Neural cell (in vitro differentiated cells): ENCODE measurements at regions not wholly inside any gene's neighbourhood (a gene's known extent, or its start where the extent isn't known, plus 50 kb on each side); places are given as distances from the start of the nearest gene placed in this dataset.
"Not testable (repeated sequence)": the region's sequence is repeated elsewhere in the genome, so short reads cannot be mapped to it uniquely, and the experiment has no call there.

Experiments used
- H2AFZ ChIP-seq: fragments of 200-600, 300-800 bp; sonication (generic), shearing (Covaris generic); 2 replicates; pipeline ENCODE4 v1.6.0; 2014; ENCODE audit warnings: low read depth, mild to moderate bottlenecking, antibody characterized with exemption, low read length, moderate library complexity
- H3F3A ChIP-seq: fragments of 200-600 bp; shearing (Covaris generic); 2 replicates; pipeline ENCODE4 v1.6.1; 2016; ENCODE audit warnings: mild to moderate bottlenecking, moderate library complexity, mixed read lengths, antibody characterized with exemption, low read length; ENCODE audit not compliant: insufficient read depth, poor library complexity, severe bottlenecking
- H3K27ac ChIP-seq: fragments of 200-600, 300-800 bp; sonication (generic), shearing (Covaris generic); 2 replicates; pipeline ENCODE4 v1.5.1; 2014; ENCODE audit warnings: mild to moderate bottlenecking, low read length, moderate library complexity
- H3K27me3 ChIP-seq: fragments of 300-800, 200-600 bp; sonication (generic), shearing (Covaris generic); 2 replicates; pipeline ENCODE4 v1.6.0; 2014; ENCODE audit warnings: mild to moderate bottlenecking, low read depth, low read length, moderate library complexity; ENCODE audit not compliant: insufficient read depth
- H3K36me3 ChIP-seq: fragments of 300-800, 200-600 bp; sonication (generic), shearing (Covaris generic); 2 replicates; pipeline ENCODE4 v1.5.1; 2014; ENCODE audit warnings: mild to moderate bottlenecking, antibody characterized with exemption, low read length, moderate library complexity; ENCODE audit not compliant: insufficient read depth
- H3K4me2 ChIP-seq: fragments of 300-800, 200-600 bp; sonication (generic), shearing (Covaris generic); 2 replicates; pipeline ENCODE4 v1.6.0; 2014; ENCODE audit warnings: mild to moderate bottlenecking, low read length
- H3K4me3 ChIP-seq: fragments of 300-800, 200-600 bp; sonication (generic), shearing (Covaris generic); 2 replicates; pipeline ENCODE4 v1.5.1; 2014; ENCODE audit warnings: mild to moderate bottlenecking, low read length, moderate library complexity
- H3K79me2 ChIP-seq: fragments of 200-600 bp; shearing (Covaris generic); replicated peaks from 2 replicates; pipeline ENCODE4 v1.6.0; 2014; ENCODE audit warnings: mild to moderate bottlenecking, low read length, moderate library complexity; ENCODE audit not compliant: insufficient read depth
- H3K9ac ChIP-seq: fragments of 300-800, 200-600 bp; sonication (generic), shearing (Covaris generic); 2 replicates; pipeline ENCODE4 v1.6.1; 2016; ENCODE audit warnings: mild to moderate bottlenecking, low read length, mixed read lengths
- H3K9me2 ChIP-seq: fragments of 200-600 bp; shearing (Covaris generic); 2 replicates; pipeline ENCODE4 v1.6.1; 2016; ENCODE audit warnings: mild to moderate bottlenecking, low read length, mixed read lengths; ENCODE audit not compliant: insufficient read depth
- H3K9me3 ChIP-seq: fragments of 200-600, 300-800 bp; sonication (generic), shearing (Covaris generic); 2 replicates; pipeline ENCODE4 v1.6.1; 2016; ENCODE audit warnings: mild to moderate bottlenecking, mixed run types, low read length, moderate library complexity, mixed read lengths
- H4K20me1 ChIP-seq: fragments of 200-600 bp; shearing (Covaris generic); 2 replicates; pipeline ENCODE4 v1.6.1; 2016; ENCODE audit warnings: mild to moderate bottlenecking, mixed run types; ENCODE audit not compliant: insufficient read depth
- EP300 ChIP-seq: fragments of 450-650 bp; conservative IDR thresholded peaks from 2 replicates; pipeline ENCODE4 v1.6.1; 2014; ENCODE audit warnings: antibody characterized with exemption, mild to moderate bottlenecking, moderate library complexity; ENCODE audit not compliant: poor library complexity, severe bottlenecking
- EZH2 ChIP-seq: fragments of 200-600, 300-800 bp; shearing (Covaris generic), sonication (generic); IDR thresholded peaks from 2 replicates; pipeline ENCODE4 v1.6.1; 2014; ENCODE audit warnings: antibody characterized with exemption, low read length, borderline replicate concordance, mild to moderate bottlenecking; ENCODE audit not compliant: insufficient read depth, poor library complexity, severe bottlenecking
- MXI1 ChIP-seq: fragments of 450-650 bp; conservative IDR thresholded peaks from 2 replicates; pipeline ENCODE4 v1.6.1; 2014; ENCODE audit warnings: antibody characterized with exemption, mild to moderate bottlenecking; ENCODE audit not compliant: poor library complexity, severe bottlenecking
- POLR2AphosphoS5 ChIP-seq: IDR thresholded peaks from 2 replicates; pipeline ENCODE4 v1.6.1; 2012
- RAD21 ChIP-seq: fragments of 450-650 bp; conservative IDR thresholded peaks from 2 replicates; pipeline ENCODE4 v1.6.1; 2014; ENCODE audit warnings: antibody characterized with exemption, mild to moderate bottlenecking, moderate library complexity
- SMC3 ChIP-seq: fragments of 450-650 bp; conservative IDR thresholded peaks from 2 replicates; pipeline ENCODE4 v1.6.1; 2014; ENCODE audit warnings: antibody characterized with exemption, mild to moderate bottlenecking, moderate library complexity; ENCODE audit not compliant: poor library complexity
- TAF1 ChIP-seq: IDR thresholded peaks from 2 replicates; pipeline ENCODE4 v1.6.1; 2012; ENCODE audit warnings: low read depth
- TF ChIP-seq, protein P1 (sequence below): IDR thresholded peaks from 2 replicates; pipeline ENCODE4 v1.6.1; 2012; ENCODE audit warnings: borderline replicate concordance
- TF ChIP-seq, protein P2 (sequence below): fragments of 450-650 bp; IDR thresholded peaks from 2 replicates; pipeline ENCODE4 v1.5.1; 2014; ENCODE audit warnings: antibody characterized with exemption, mild to moderate bottlenecking, moderate library complexity; ENCODE audit not compliant: poor library complexity, severe bottlenecking

DNA sequence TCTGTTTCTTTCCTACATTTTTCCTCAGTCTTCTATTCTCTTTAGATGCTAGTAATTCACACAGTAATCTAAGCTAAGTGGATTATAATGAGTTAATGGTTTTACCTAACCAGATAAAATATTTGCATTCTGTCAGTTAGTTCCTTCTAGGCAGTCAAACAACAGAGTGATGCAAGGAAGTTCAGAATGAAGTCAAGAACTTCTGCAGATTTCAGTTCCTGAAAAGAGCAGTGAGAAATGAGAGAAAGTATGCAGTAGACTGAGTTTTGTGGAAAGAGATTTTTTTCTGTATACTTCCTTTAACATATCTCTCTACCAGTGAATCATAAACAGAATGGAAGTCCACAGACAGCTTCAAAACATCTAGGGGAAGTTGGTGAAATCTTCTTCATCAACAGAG, 774.0 kb upstream of the POU3F4 start:
- Histone ChIP-seq H3K27ac (no peak overlapping the region), H3K9ac (no peak overlapping the region), H3K79me2 (no peaks in the 10 kb centered on the region), H3K9me3 (no peaks in the 10 kb centered on the region), H3K36me3 (no peaks in the 10 kb centered on the region), H4K20me1 (no peaks in the 10 kb centered on the region), H3K27me3 (no peaks in the 10 kb centered on the region), H3K4me2 (no peak overlapping the region), H3F3A (no peaks in the 10 kb centered on the region), H3K9me2 (no peaks in the 10 kb centered on the region), H2AFZ (no peak overlapping the region), H3K4me3 (no peak overlapping the region)
- TF ChIP-seq, protein P1, sequence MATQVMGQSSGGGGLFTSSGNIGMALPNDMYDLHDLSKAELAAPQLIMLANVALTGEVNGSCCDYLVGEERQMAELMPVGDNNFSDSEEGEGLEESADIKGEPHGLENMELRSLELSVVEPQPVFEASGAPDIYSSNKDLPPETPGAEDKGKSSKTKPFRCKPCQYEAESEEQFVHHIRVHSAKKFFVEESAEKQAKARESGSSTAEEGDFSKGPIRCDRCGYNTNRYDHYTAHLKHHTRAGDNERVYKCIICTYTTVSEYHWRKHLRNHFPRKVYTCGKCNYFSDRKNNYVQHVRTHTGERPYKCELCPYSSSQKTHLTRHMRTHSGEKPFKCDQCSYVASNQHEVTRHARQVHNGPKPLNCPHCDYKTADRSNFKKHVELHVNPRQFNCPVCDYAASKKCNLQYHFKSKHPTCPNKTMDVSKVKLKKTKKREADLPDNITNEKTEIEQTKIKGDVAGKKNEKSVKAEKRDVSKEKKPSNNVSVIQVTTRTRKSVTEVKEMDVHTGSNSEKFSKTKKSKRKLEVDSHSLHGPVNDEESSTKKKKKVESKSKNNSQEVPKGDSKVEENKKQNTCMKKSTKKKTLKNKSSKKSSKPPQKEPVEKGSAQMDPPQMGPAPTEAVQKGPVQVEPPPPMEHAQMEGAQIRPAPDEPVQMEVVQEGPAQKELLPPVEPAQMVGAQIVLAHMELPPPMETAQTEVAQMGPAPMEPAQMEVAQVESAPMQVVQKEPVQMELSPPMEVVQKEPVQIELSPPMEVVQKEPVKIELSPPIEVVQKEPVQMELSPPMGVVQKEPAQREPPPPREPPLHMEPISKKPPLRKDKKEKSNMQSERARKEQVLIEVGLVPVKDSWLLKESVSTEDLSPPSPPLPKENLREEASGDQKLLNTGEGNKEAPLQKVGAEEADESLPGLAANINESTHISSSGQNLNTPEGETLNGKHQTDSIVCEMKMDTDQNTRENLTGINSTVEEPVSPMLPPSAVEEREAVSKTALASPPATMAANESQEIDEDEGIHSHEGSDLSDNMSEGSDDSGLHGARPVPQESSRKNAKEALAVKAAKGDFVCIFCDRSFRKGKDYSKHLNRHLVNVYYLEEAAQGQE: no peak
- TF ChIP-seq POLR2AphosphoS5: no peak
- no peak for TF ChIP-seq TAF1
- TF ChIP-seq, protein P2, sequence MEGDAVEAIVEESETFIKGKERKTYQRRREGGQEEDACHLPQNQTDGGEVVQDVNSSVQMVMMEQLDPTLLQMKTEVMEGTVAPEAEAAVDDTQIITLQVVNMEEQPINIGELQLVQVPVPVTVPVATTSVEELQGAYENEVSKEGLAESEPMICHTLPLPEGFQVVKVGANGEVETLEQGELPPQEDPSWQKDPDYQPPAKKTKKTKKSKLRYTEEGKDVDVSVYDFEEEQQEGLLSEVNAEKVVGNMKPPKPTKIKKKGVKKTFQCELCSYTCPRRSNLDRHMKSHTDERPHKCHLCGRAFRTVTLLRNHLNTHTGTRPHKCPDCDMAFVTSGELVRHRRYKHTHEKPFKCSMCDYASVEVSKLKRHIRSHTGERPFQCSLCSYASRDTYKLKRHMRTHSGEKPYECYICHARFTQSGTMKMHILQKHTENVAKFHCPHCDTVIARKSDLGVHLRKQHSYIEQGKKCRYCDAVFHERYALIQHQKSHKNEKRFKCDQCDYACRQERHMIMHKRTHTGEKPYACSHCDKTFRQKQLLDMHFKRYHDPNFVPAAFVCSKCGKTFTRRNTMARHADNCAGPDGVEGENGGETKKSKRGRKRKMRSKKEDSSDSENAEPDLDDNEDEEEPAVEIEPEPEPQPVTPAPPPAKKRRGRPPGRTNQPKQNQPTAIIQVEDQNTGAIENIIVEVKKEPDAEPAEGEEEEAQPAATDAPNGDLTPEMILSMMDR: no peak
- TF ChIP-seq SMC3: no peak
- TF ChIP-seq MXI1: no peak
- TF ChIP-seq RAD21: no peak
- no peak for TF ChIP-seq EZH2

DNA sequence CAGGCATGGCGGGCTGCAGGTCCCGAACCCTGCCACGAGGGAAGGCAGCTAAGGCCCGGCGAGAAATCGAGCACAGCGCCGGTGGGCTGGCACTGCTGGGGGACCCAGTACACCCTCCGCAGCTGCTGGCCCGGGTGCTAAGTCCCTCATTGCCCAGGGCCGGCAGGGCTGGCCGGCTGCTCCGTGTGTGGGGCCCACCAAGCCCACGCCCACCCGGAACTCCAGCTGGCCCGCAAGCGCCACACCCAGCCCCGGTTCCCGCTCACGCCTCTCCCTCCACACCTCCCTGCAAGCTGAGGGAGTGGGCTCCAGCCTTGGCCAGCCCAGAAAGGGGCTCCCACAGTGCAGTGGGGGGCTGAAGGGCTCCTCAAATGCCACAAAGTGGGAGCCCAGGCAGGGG, 769.8 kb upstream of the POU3F4 start:
- not testable (repeated sequence) for H3K4me2 ChIP-seq, H3K4me3 ChIP-seq, H3K9me3 ChIP-seq, H3F3A ChIP-seq, H3K27me3 ChIP-seq, H3K36me3 ChIP-seq, H3K9me2 ChIP-seq, H3K27ac ChIP-seq, H3K9ac ChIP-seq, H4K20me1 ChIP-seq, H2AFZ ChIP-seq, H3K79me2 ChIP-seq

DNA sequence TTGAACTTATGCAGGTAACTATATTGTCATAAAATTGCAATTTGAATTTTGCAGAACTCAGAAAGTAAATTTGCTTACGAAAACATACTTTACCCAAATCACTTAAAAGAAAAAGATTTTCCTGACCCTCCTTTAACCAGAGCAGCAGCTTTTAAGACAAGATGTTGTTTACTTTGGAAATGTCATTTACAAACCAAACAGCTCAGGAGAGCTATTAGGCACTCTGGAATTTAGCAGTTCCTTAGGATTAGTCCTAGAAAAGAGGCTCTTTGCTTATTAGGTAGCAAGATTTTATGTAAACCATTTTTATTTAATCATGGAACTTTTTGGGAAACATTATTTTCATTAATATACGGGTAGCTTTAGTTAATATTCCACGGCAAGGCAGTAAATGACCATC, 765.7 kb upstream of the POU3F4 start:
- no peak overlapping the region for H2AFZ ChIP-seq
- no peak overlapping the region for H3K4me2 ChIP-seq
- no peaks in the 10 kb centered on the region for H4K20me1 ChIP-seq
- H3F3A ChIP-seq: no peaks in the 10 kb centered on the region
- H3K36me3 ChIP-seq: no peaks in the 10 kb centered on the region
- H3K27me3 ChIP-seq: no peaks in the 10 kb centered on the region
- H3K79me2 ChIP-seq: no peaks in the 10 kb centered on the region
- H3K4me3 ChIP-seq: no peak overlapping the region
- TF ChIP-seq EP300 (no peak), SMC3 (no peak), MXI1 (no peak), TAF1 (no peak), POLR2AphosphoS5 (no peak), EZH2 (no peak), RAD21 (no peak)
- TF ChIP-seq, protein P2: no peak
- TF ChIP-seq, protein P1: no peak
- no peak overlapping the region for H3K27ac ChIP-seq
- no peak overlapping the region for H3K9ac ChIP-seq
- no peaks in the 10 kb centered on the region for H3K9me2 ChIP-seq
- no peaks in the 10 kb centered on the region for H3K9me3 ChIP-seq
